ENCODE measurements at regions not wholly inside any gene's neighbourhood (a gene's known extent, or its start where the extent isn't known, plus 50 kb on each side); places are given as distances from the start of the nearest gene placed in this dataset.
"Not testable (repeated sequence)": the region's sequence is repeated elsewhere in the genome, so short reads cannot be mapped to it uniquely, and the experiment has no call there.

DNA sequence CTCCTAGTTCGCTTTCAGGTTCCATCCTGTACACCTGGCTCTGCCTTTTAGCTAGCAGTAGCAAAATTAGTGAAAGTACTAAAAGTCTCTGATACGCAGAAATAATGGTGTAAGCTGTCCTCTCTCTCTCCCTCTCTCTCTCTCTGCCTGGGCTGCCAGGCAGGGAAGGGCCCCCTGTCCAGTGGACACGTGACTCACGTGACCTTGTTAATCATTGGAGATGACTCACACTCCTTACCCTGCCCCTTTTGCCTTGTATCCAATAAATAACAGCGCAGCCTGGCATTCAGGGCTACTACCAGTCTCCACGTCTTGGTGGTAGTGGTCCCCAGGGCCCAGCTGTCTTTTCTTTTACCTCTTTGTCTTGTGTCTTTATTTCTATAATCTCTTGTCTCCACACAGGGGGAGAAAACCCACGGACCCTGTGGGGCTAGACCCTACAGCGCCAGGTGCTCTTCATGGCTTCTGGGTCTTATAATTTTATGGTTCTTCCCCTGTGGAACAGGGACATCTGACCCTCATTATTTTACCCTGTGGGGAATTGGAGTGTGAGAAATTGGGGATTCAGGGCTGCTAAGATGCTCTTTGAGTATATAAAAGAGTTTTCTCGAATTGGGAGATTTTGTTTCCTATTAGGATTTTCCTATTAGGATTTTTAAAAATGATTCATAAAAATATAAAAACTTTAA is 1348.2 kb downstream of the GATA3 start:
- intact Hi-C loops (cut with micrococcal nuclease); H3K4me1 Mint-ChIP-seq (ENCODE audit: low read depth); H3K27me3 Mint-ChIP-seq; H3K4me3 Mint-ChIP-seq; H3K27ac Mint-ChIP-seq; H3K36me3 Mint-ChIP-seq (ENCODE audit: low read depth): not testable (repeated sequence)
- peaks cover 27% of the 10 kb centered on the region for H3K9me3 Mint-ChIP-seq

- H3K9me3 Mint-ChIP-seq: peaks cover 47% of the 10 kb centered on the region
- H3K27ac Mint-ChIP-seq; H3K4me3 Mint-ChIP-seq; H3K4me1 Mint-ChIP-seq (ENCODE audit: low read depth); H3K27me3 Mint-ChIP-seq; H3K36me3 Mint-ChIP-seq (ENCODE audit: low read depth); intact Hi-C loops (cut with micrococcal nuclease): not testable (repeated sequence)
These were observed 1352.7 kb downstream of the GATA3 start for GRCh38 chr10:9407201-9407600.

- H3K4me1 Mint-ChIP-seq (ENCODE audit: low read depth): no peaks in the 10 kb centered on the region
- H3K27ac Mint-ChIP-seq: no peak overlapping the region
- no peaks in the 10 kb centered on the region for H3K36me3 Mint-ChIP-seq (ENCODE audit: low read depth)
- no peaks in the 10 kb centered on the region for H3K27me3 Mint-ChIP-seq
- peaks cover 12% of the 10 kb centered on the region for H3K9me3 Mint-ChIP-seq
- intact Hi-C loops (cut with micrococcal nuclease): no loop called here
- H3K4me3 Mint-ChIP-seq: no peak overlapping the region
These were observed 1361.8 kb downstream of the GATA3 start for GRCh38 chr10:9416331-9416730.

- no peaks in the 10 kb centered on the region for H3K36me3 Mint-ChIP-seq (ENCODE audit: low read depth)
- no peaks in the 10 kb centered on the region for H3K4me1 Mint-ChIP-seq (ENCODE audit: low read depth)
- no peak overlapping the region for H3K4me3 Mint-ChIP-seq
- H3K27ac Mint-ChIP-seq: no peak overlapping the region
- peaks cover 22% of the 10 kb centered on the region for H3K9me3 Mint-ChIP-seq
- intact Hi-C loops (cut with micrococcal nuclease): no loop called here
- no peaks in the 10 kb centered on the region for H3K27me3 Mint-ChIP-seq
These were observed 1365.3 kb downstream of the GATA3 start for GRCh38 chr10:9419757-9420156.

- no peaks in the 10 kb centered on the region for H3K36me3 Mint-ChIP-seq (ENCODE audit: low read depth)
- H3K9me3 Mint-ChIP-seq: peaks cover 10% of the 10 kb centered on the region
- intact Hi-C loops (cut with micrococcal nuclease): no loop called here
- H3K27me3 Mint-ChIP-seq: no peaks in the 10 kb centered on the region
- no peak overlapping the region for H3K4me3 Mint-ChIP-seq
- H3K27ac Mint-ChIP-seq: no peak overlapping the region
- H3K4me1 Mint-ChIP-seq (ENCODE audit: low read depth): no peaks in the 10 kb centered on the region
These were observed 1372.7 kb downstream of the GATA3 start for GRCh38 chr10:9427209-9427608.

- Mint-ChIP-seq H3K4me3 (no peak overlapping the region), H3K27me3 (no peaks in the 10 kb centered on the region), H3K9me3 (peaks cover 25% of the 10 kb centered on the region), H3K36me3 (ENCODE audit: low read depth) (no peaks in the 10 kb centered on the region), H3K27ac (no peak overlapping the region), H3K4me1 (ENCODE audit: low read depth) (no peaks in the 10 kb centered on the region)
- intact Hi-C loops (cut with micrococcal nuclease): no loop called here
These were observed 1382.6 kb downstream of the GATA3 start for GRCh38 chr10:9437131-9437530.

DNA sequence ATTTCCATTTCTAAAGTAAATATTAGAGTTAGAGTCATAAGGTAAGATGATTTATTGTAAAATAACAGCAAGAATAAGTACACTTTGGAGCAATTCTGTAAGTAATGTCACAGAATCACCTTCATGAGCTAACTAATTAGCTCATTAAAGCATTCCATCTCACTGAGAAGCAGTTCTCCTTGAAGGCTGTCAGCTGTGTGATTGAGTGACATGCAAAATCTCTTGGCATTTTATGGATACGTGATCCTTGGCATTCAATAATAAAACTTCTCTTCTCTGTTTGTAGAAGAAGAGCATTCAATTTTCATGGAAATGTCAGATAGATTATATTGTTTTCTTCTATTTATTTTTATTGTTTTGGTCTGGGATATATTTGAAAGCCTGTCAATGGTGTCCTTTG is 1389.3 kb downstream of the GATA3 start:
- no peaks in the 10 kb centered on the region for H3K27me3 Mint-ChIP-seq
- intact Hi-C loops (cut with micrococcal nuclease): no loop called here
- peaks cover 2% of the 10 kb centered on the region for H3K9me3 Mint-ChIP-seq
- H3K27ac Mint-ChIP-seq: no peak overlapping the region
- no peaks in the 10 kb centered on the region for H3K4me1 Mint-ChIP-seq (ENCODE audit: low read depth)
- no peak overlapping the region for H3K4me3 Mint-ChIP-seq
- H3K36me3 Mint-ChIP-seq (ENCODE audit: low read depth): no peaks in the 10 kb centered on the region

DNA sequence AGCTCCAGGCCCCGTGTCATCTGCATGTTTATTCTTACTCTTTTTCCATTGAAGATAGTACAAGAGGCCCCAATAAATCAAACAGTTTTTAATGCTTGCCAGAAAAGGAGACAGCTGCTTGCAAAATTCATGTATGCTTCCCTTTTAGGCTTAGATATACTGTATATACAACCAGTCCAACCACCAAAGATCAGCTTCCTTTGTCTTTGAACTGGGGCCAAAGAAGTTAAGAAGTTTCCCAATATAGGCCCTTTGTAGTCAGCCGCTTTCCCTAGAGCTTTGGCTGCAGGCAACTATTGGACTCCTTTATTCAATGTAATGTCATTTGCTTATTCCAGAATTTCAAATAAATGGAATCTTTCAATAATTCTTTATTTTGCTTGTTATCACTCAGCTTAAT is 1395.0 kb downstream of the GATA3 start:
- Mint-ChIP-seq H3K4me1 (ENCODE audit: low read depth) (no peaks in the 10 kb centered on the region), H3K4me3 (no peak overlapping the region), H3K36me3 (ENCODE audit: low read depth) (no peaks in the 10 kb centered on the region), H3K27ac (no peak overlapping the region), H3K9me3 (peaks cover 36% of the 10 kb centered on the region), H3K27me3 (no peaks in the 10 kb centered on the region)
- intact Hi-C loops (cut with micrococcal nuclease): no loop called here

DNA sequence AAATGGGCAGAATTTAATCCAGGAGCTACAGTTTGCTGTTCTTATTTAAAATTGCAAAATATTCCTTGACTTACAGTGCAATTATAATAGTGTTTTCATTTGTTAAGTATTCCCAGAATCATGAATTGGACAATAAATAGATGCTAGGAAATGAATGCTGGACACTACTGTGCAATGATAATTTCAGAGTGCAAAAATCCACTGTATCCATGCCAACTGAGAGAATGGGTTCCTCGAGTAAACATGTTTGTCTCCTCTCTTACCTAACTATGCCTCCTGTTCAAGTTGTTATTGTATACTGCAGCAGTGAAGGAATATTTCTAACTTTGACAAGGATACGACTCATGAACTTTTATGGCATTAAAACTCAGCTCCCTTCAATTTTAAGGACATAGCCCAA is 1396.3 kb downstream of the GATA3 start:
- no peaks in the 10 kb centered on the region for H3K36me3 Mint-ChIP-seq (ENCODE audit: low read depth)
- no peak overlapping the region for H3K4me3 Mint-ChIP-seq
- H3K9me3 Mint-ChIP-seq: peaks cover 38% of the 10 kb centered on the region
- no peaks in the 10 kb centered on the region for H3K4me1 Mint-ChIP-seq (ENCODE audit: low read depth)
- intact Hi-C loops (cut with micrococcal nuclease): no loop called here
- no peak overlapping the region for H3K27ac Mint-ChIP-seq
- no peaks in the 10 kb centered on the region for H3K27me3 Mint-ChIP-seq

GRCh38 chr10:9451211-9451773 is 1396.8 kb downstream of the GATA3 start:
- H3K9me3 Mint-ChIP-seq: peaks cover 38% of the 10 kb centered on the region
- H3K27me3 Mint-ChIP-seq: no peaks in the 10 kb centered on the region
- intact Hi-C loops (cut with micrococcal nuclease): no loop called here
- no peaks in the 10 kb centered on the region for H3K36me3 Mint-ChIP-seq (ENCODE audit: low read depth)
- no peaks in the 10 kb centered on the region for H3K4me1 Mint-ChIP-seq (ENCODE audit: low read depth)
- H3K27ac Mint-ChIP-seq: no peak overlapping the region
- no peak overlapping the region for H3K4me3 Mint-ChIP-seq

GRCh38 chr10:9452056-9452455 is 1397.6 kb downstream of the GATA3 start:
- intact Hi-C loops (cut with micrococcal nuclease): no loop called here
- Mint-ChIP-seq H3K27ac (no peak overlapping the region), H3K4me1 (ENCODE audit: low read depth) (no peaks in the 10 kb centered on the region), H3K9me3 (peaks cover 38% of the 10 kb centered on the region), H3K36me3 (ENCODE audit: low read depth) (no peaks in the 10 kb centered on the region), H3K4me3 (no peak overlapping the region), H3K27me3 (no peaks in the 10 kb centered on the region)

DNA sequence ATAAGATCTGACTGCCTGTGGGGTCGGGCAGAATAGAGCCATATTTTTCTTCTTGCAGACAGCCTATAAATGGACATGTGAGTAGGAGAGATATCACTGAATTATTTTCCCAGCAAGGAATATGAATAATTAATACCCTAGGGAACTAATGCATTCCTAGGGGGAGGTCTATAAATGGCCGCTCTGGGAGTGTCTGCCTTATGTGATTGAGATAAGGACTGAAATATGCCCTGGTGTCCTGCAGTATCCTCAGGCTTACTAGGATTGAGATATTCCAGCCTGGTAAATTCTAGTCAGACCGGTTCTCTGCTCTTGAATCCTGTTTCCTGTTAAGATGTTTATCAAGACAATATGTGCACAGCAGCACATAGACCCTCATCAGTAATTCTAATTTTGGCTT is 1399.4 kb downstream of the GATA3 start:
- H3K4me1 Mint-ChIP-seq (ENCODE audit: low read depth); intact Hi-C loops (cut with micrococcal nuclease); H3K36me3 Mint-ChIP-seq (ENCODE audit: low read depth); H3K4me3 Mint-ChIP-seq; H3K27me3 Mint-ChIP-seq; H3K27ac Mint-ChIP-seq: not testable (repeated sequence)
- peaks cover 34% of the 10 kb centered on the region for H3K9me3 Mint-ChIP-seq

DNA sequence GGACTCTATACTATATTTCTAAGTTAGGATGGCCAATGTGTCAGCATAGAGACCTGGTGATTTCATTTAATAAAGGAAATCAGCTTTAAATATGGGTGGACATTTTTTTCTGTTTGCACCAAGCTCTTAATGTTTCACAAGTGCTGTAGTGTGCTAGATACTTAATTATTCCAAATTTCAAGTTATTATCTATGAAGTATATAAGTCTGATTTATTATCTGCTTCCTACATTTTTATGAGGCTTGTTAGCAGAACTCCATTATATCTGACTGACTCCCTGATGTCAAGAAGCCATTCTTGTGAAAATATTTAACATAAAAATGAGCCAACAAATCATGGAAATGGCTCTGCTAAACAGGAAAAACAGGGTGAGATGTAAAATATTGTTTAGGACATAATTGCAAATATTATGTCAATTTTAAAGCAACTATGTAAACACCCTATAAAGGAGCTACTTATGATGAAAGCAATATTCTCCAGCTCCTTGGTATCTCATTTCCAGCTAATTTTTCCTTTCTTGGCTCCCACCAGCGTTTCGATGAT is 1415.2 kb downstream of the GATA3 start:
- no peaks in the 10 kb centered on the region for H3K9me3 Mint-ChIP-seq
- no peaks in the 10 kb centered on the region for H3K4me1 Mint-ChIP-seq (ENCODE audit: low read depth)
- no peaks in the 10 kb centered on the region for H3K27me3 Mint-ChIP-seq
- no peak overlapping the region for H3K27ac Mint-ChIP-seq
- intact Hi-C loops (cut with micrococcal nuclease): no loop called here
- no peaks in the 10 kb centered on the region for H3K36me3 Mint-ChIP-seq (ENCODE audit: low read depth)
- H3K4me3 Mint-ChIP-seq: no peak overlapping the region

- Mint-ChIP-seq H3K9me3 (no peaks in the 10 kb centered on the region), H3K36me3 (ENCODE audit: low read depth) (no peaks in the 10 kb centered on the region), H3K27ac (no peak overlapping the region), H3K4me1 (ENCODE audit: low read depth) (no peaks in the 10 kb centered on the region), H3K27me3 (no peaks in the 10 kb centered on the region), H3K4me3 (no peak overlapping the region)
- intact Hi-C loops (cut with micrococcal nuclease): no loop called here
These were observed 1416.1 kb downstream of the GATA3 start for GRCh38 chr10:9470581-9470980.

DNA sequence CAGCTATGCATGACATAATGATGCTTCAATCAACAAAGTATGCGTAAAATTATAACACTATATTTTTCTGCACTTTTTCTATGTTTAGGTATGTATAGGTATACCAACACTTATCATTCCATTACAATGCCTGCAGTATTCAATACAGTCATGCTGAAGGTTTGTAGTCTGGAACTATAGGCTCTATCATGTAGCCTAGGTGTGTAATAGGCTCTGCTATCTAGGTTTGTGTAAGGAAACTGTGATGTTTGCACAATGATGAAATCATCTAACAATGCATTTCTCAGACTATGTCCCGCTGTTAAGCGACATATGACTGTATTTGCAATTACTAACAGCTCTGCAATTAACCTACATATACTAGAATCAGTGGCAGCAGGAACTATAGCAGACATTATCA is 1447.5 kb downstream of the GATA3 start:
- Mint-ChIP-seq H3K4me1 (ENCODE audit: low read depth) (no peaks in the 10 kb centered on the region), H3K27ac (no peak overlapping the region), H3K27me3 (no peaks in the 10 kb centered on the region), H3K36me3 (ENCODE audit: low read depth) (no peaks in the 10 kb centered on the region), H3K4me3 (no peak overlapping the region), H3K9me3 (no peaks in the 10 kb centered on the region)
- intact Hi-C loops (cut with micrococcal nuclease): no loop called here

Measured in dendritic cell treated with granulocyte-macrophage colony-stimulating factor and Interleukin-4, amounts not matched to agents 40 ng/mL and 50 ng/mL, for 4 days (primary cell).